GM19239 (cell line): ENCODE measurements at regions not wholly inside any gene's neighbourhood (a gene's known extent, or its start where the extent isn't known, plus 50 kb on each side); places are given as distances from the start of the nearest gene placed in this dataset.
"Not testable (repeated sequence)": the region's sequence is repeated elsewhere in the genome, so short reads cannot be mapped to it uniquely, and the experiment has no call there.

Source experiments
- DNase-seq: peaks from one replicate; pipeline ENCODE4 v3.0.0; 2011; ENCODE audit warnings: low spot score; ENCODE audit not compliant: insufficient read length
- FAIRE-seq: peaks from 2 replicates; lab custom pipeline; 2011; peaks lifted over from hg19 to GRCh38; lab: Jason Lieb, UNC

- FAIRE-seq (no peak), DNase-seq (no peak)
Measured at GRCh38 chr20:40293740-40294139, 395.3 kb downstream of the MAFB start.

DNA sequence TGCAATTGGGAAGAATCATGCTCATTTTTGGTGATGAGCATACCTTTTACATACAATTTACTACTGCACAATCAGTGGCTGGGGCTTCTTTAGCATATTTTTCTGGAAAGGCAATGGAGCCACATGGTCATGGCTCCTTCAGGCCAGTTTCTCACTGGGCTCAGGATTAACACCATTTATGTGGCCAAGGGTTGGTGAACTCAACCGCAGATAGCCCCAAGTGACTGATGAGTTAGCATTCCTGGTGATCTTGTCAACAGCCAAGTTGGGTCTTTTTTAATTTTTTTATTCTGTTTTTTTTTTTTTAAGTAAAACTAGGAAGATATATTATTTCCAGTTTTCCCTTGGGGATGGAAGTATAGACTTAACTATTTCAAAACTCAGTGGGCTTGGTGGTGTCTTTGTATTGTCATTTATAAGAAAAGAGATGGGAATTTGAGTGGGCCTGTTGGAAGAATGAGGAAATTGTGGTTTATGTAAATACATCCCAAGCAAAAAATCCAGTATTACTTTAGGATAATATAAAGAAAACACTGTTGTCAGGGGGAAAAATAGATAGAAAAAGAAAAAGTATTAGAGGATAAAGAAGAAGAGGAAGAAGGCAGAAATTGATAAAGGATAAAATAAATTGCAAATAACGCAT lies 397.4 kb downstream of the MAFB start:
- FAIRE-seq = no peak
- DNase-seq = no peak

- FAIRE-seq (no peak), DNase-seq (no peak)
Measured at GRCh38 chr20:40287683-40288082, 401.4 kb downstream of the MAFB start.

DNA sequence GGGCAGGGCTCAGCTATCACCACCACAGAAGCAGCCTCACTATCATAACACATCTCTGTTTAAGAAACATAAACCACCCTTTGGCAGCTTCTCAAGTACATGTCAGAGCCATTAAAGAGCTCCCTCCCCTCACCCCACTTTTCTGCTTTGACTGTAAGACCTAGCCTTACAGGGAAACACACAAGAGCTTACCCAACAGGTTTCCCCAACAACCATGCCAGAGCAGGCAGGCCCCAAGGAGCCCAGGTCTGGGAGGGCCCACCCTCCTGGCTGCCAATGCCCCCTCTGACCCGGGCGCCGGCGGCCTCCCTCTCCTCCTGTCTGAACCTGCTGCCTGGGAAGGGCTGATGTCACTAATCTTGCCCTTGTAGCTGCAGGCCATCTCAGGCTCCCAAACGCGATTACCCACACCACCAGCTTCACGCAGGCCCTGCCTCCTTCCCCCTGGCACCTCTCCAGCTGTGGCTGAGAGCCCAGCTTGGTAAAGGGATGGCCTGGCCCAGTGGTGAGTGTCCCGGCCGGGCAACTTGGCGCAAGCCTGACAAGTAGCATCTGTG lies 402.0 kb downstream of the MAFB start:
- FAIRE-seq = no peak
- DNase-seq = no peak

DNA sequence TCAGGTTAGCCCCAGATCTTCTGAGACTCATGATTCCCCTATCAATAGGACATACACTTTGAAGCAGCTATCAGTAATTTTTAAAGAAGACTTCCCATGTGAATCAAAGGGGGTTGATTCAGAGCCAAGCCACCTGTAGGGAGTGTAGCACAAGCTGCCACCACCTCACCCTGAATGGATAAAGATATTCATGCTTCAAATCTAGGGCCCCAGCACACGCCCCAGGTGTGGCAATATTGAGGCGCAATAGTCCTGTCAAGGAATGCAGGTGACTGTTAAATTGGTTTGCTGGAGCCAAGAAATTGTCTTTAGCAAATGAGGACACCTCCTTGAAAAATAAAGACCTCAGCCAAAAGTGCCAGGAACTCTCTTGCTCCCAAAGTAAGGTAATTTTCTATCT lies 404.4 kb downstream of the MAFB start:
- no peak for FAIRE-seq

GRCh38 chr20:40283689-40284088 lies 405.3 kb downstream of the MAFB start:
- no peak for FAIRE-seq
- no peak for DNase-seq

More for the DNA sequence above, 404.4 kb downstream of the MAFB start:
- DNase-seq = no peak

DNA sequence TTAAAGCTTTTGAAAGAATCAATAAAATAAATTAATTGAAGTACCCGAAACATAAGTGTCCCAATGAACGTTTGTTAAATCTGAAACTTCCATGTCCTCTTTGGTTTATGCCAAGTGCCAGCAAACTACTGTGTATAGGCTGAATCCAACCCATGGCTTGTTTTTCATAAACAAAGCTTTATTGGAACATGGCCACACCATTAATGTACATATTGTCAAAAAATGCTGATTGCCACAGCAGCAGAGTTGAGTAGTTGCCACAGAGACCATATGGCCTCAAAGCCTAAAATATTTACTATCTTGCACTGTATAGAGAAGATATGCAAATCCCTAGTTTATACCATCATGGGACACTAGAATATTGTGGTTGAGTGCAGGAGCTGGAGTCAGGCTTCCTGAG lies 406.1 kb downstream of the MAFB start:
- FAIRE-seq (no peak), DNase-seq (no peak)

GRCh38 chr20:40282541-40282940 lies 406.5 kb downstream of the MAFB start:
- FAIRE-seq (no peak), DNase-seq (no peak)

GRCh38 chr20:40280616-40281015 lies 408.4 kb downstream of the MAFB start:
- FAIRE-seq (no peak), DNase-seq (no peak)

GRCh38 chr20:40279390-40279789 lies 409.6 kb downstream of the MAFB start:
- FAIRE-seq (no peak), DNase-seq (no peak)

GRCh38 chr20:40278673-40279072 lies 410.4 kb downstream of the MAFB start:
- no peak for FAIRE-seq
- no peak for DNase-seq

DNA sequence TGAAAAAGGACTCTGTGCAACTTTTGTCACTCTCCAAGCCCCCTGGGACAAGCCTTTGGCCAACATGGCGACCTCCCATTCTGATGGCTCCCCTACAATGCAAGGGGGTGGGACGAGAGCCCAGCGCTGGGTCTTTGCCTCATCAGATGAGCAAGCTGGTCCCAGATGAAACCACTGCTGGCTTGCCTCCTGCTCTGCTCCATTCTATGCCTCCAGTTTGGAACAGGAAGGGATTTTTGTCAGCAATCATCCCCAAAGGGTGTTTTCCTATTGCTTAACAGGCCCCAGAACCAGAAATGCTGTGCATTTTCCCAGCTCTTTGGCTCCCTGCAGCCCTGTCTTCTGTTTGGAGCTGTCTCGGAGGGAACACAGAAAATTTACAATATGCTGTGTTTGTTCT lies 412.7 kb downstream of the MAFB start:
- FAIRE-seq = no peak

GRCh38 chr20:40275738-40276137 lies 413.3 kb downstream of the MAFB start:
- no peak for DNase-seq
- FAIRE-seq = no peak

More for the DNA sequence above, 412.7 kb downstream of the MAFB start:
- DNase-seq = no peak

DNA sequence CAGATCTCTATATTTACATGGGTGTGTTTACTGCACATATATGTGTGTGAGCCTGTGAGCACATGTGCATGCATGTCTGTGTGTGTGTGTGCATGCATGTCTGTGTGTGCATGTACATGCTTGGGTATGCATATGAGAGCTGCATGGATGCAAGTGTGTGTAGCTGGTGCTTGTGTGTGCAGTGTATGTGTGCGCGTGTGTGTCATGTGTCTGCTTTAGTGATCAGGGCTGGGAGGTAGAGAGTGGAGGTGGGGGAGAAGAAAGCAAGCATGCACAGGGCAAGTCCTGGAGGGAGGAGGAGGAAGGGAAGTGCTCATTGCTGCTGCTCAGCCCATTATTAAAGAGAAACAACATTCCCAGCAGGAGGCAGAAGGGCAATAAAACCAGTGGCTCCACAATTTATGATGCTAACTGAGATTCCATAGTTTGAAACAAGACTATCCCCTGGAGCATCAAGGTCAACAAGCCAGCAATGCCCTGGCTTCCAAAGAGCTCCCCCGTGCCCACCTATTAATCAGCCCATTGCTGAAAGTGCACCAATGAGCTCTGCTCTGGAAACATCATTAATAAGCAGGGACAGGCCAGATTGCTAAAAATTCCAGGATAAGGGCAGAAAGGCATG lies 414.0 kb downstream of the MAFB start:
- no peak for DNase-seq
- FAIRE-seq = no peak

- not testable (repeated sequence) for FAIRE-seq, DNase-seq
Measured at GRCh38 chr20:40269274-40269673, 419.8 kb downstream of the MAFB start.

DNA sequence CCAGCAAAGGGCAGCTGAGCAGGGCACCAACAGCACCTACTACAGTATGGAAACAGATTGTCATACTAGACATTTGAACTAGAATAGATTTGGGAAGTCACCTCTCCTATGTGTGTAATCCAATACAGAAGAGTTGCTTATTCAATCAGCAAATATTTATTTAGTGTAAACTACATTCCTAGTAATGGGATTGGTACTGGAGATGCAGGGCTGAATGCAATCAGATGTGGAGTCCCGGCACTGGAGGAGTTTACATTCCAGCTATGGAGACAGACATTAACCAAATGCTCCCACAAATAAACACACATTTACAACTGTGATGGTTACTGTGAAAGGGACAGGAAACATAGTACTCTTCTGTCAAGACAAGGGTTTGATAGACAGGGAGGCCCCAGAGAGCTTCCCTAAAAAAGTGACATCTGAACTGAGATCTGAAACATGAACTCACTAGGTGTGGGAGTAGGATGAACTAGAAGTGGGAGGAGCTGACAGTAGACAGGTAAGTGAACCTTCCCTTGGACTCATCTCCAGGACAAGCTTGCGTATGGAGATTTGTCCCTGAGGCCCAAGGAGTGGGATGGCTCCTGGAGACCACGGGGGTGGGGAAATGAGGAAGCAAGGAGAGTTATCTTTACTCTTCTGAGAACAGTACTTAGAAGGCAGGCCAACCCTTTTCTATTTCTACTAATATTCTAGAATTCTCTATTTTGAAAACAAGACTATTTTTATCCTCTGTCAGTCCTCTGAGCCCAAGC lies 420.5 kb downstream of the MAFB start:
- no peak for DNase-seq
- FAIRE-seq = no peak

- FAIRE-seq (peak; percentile 42), DNase-seq (no peak)
Measured at GRCh38 chr20:40265825-40266533, 423.1 kb downstream of the MAFB start.

DNA sequence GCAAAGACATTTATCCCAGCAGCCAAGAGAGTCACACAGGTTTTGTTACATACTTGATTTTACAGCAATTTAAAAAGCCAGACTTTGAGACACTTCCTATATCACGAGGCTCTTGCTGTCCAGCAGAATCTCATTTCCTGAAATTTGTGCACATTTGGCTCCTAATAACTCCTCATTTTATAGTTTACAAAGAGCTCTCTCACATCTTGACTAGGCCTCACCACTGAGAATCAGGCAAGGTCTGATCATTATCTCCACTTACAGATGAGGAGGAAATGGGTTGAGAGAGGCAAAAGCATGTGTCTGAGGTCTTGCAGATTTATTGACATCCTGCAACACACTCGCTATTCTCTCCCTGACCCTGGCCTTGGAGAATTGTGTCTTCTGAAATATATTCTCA lies 426.8 kb downstream of the MAFB start:
- no peak for DNase-seq
- no peak for FAIRE-seq

GRCh38 chr20:40258931-40259330 lies 430.1 kb downstream of the MAFB start:
- FAIRE-seq (no peak), DNase-seq (no peak)

- no peak for DNase-seq
- FAIRE-seq = no peak
Measured at GRCh38 chr20:40257763-40258162, 431.3 kb downstream of the MAFB start.

- no peak for DNase-seq
- FAIRE-seq = no peak
Measured at GRCh38 chr20:40255365-40255764, 433.7 kb downstream of the MAFB start.
